A673 (cell line): ENCODE measurements at regions not wholly inside any gene's neighbourhood (a gene's known extent, or its start where the extent isn't known, plus 50 kb on each side); places are given as distances from the start of the nearest gene placed in this dataset.

Experiments used
- BruUV-seq: library from RNA; stranded (reverse); fragments of 400-500 nt; replicated peaks from 2 replicates; lab custom pipeline; 2021; lab: Mats Ljungman, UMichigan
- CTCF ChIA-PET: fragments of 300-600 bp; sonication (Branson Sonifier 250); formaldehyde crosslinking; loops from one replicate; lab custom pipeline; 2022; ENCODE audit warnings: antibody characterized with exemption; lab: Charles Lee
- POLR2A ChIA-PET: fragments of 300-600 bp; sonication (Branson Sonifier 250); formaldehyde crosslinking; loops from one replicate; lab custom pipeline; 2022; ENCODE audit warnings: antibody characterized with exemption; ENCODE audit not compliant: low non-redundant PET; lab: Charles Lee
- DNase-seq: peaks from one replicate; pipeline ENCODE4 v3.0.0-alpha.2; 2015; ENCODE audit warnings: low spot score
- H3K27ac ChIP-seq: fragments of 200-600 bp; sonication (generic); 2 replicates; pipeline ENCODE4 v1.5.1; 2016; ENCODE audit warnings: mixed run types, low read depth, mild to moderate bottlenecking, mixed read lengths, antibody characterized with exemption, low read length; ENCODE audit not compliant: poor library complexity, severe bottlenecking
- H3K27me3 ChIP-seq: fragments of 200-600 bp; sonication (generic); replicated peaks from 2 replicates; pipeline ENCODE4 v1.6.1; 2017; ENCODE audit warnings: mixed run types, low read depth, mild to moderate bottlenecking, mixed read lengths, antibody characterized with exemption, low read length; ENCODE audit not compliant: insufficient read depth, poor library complexity
- H3K36me3 ChIP-seq: fragments of 200-600 bp; sonication (generic); 2 replicates; pipeline ENCODE4 v1.6.1; 2016; ENCODE audit warnings: mixed run types, mild to moderate bottlenecking, mixed read lengths, antibody characterized with exemption, low read length; ENCODE audit not compliant: insufficient read depth, poor library complexity, severe bottlenecking
- H3K4me1 ChIP-seq: fragments of 200-600 bp; sonication (generic); 2 replicates; pipeline ENCODE4 v1.6.1; 2017; ENCODE audit warnings: mixed run types, mild to moderate bottlenecking, mixed read lengths, antibody characterized with exemption, low read length; ENCODE audit not compliant: insufficient read depth, poor library complexity, severe bottlenecking
- H3K4me3 ChIP-seq: fragments of 200-600 bp; sonication (generic); 2 replicates; pipeline ENCODE4 v1.5.1; 2016; ENCODE audit warnings: low read depth, mixed run types, mild to moderate bottlenecking, mixed read lengths, low read length; ENCODE audit not compliant: poor library complexity, severe bottlenecking
- H3K9me3 ChIP-seq: fragments of 200-600 bp; sonication (generic); 2 replicates; pipeline ENCODE4 v1.6.1; 2016; ENCODE audit warnings: mixed run types, low read depth, mild to moderate bottlenecking, mixed read lengths, antibody characterized with exemption, low read length; ENCODE audit not compliant: poor library complexity, severe bottlenecking
- CTCF ChIP-seq: fragments of 300-800, 200-600 bp; sonication (generic); conservative IDR thresholded peaks from 2 replicates; pipeline ENCODE4 v1.5.1; 2017; ENCODE audit warnings: low read depth, mild to moderate bottlenecking, antibody characterized with exemption, low read length, moderate library complexity, mixed read lengths
- EZH2 ChIP-seq: fragments of 200-600 bp; sonication (generic); IDR thresholded peaks from 2 replicates; pipeline ENCODE4 v1.6.1; 2017; ENCODE audit warnings: borderline replicate concordance, low read depth, mild to moderate bottlenecking, mixed read lengths, antibody characterized with exemption, low read length; ENCODE audit not compliant: poor library complexity, severe bottlenecking
- intact Hi-C: fragments of 100-400 bp; cut with micrococcal nuclease; formaldehyde crosslinking; loops from one replicate; pipeline ENCODE4 v1.10.0; 2022; ENCODE audit not compliant: unreplicated experiment

GRCh38 chr3:34859746-34860145, 779.6 kb upstream of the ARPP21 start:
- H3K4me3 ChIP-seq: no peak overlapping the region
- H3K9me3 ChIP-seq: no peaks in the 10 kb centered on the region
- CTCF ChIA-PET: no interaction called here
- POLR2A ChIA-PET: no interaction called here
- H3K27ac ChIP-seq: no peak overlapping the region
- no peaks in the 10 kb centered on the region for H3K36me3 ChIP-seq
- intact Hi-C loops: no loop called here
- TF ChIP-seq CTCF: no peak
- no peak for TF ChIP-seq EZH2
- no peaks in the 10 kb centered on the region for H3K27me3 ChIP-seq
- DNase-seq: no peak
- no TSS peak for BruUV-seq
- peaks cover 20% of the 10 kb centered on the region for H3K4me1 ChIP-seq

- no peak for TF ChIP-seq CTCF
- no peak for TF ChIP-seq EZH2
- Histone ChIP-seq H3K4me3 (no peak overlapping the region), H3K36me3 (no peaks in the 10 kb centered on the region), H3K9me3 (no peaks in the 10 kb centered on the region), H3K27me3 (no peaks in the 10 kb centered on the region), H3K4me1 (peaks cover under 1% of the 10 kb centered on the region), H3K27ac (no peak overlapping the region)
- ChIA-PET CTCF (no interaction called here), POLR2A (no interaction called here)
- DNase-seq: no peak
- intact Hi-C loops: no loop called here
- BruUV-seq: no TSS peak
Observed at GRCh38 chr3:34862456-34862855, 776.9 kb upstream of the ARPP21 start.

GRCh38 chr3:34863485-34863884, 775.8 kb upstream of the ARPP21 start:
- BruUV-seq: no TSS peak
- intact Hi-C loops: no loop called here
- no peaks in the 10 kb centered on the region for H3K36me3 ChIP-seq
- ChIA-PET POLR2A (no interaction called here), CTCF (no interaction called here)
- no peak overlapping the region for H3K27ac ChIP-seq
- H3K27me3 ChIP-seq: no peaks in the 10 kb centered on the region
- no peaks in the 10 kb centered on the region for H3K4me1 ChIP-seq
- H3K9me3 ChIP-seq: no peaks in the 10 kb centered on the region
- no peak for TF ChIP-seq CTCF
- TF ChIP-seq EZH2: no peak
- no peak for DNase-seq
- H3K4me3 ChIP-seq: no peak overlapping the region
